CD14-positive monocyte (primary cell): ENCODE measurements at regions not wholly inside any gene's neighbourhood (a gene's known extent, or its start where the extent isn't known, plus 50 kb on each side); places are given as distances from the start of the nearest gene placed in this dataset.
"Not testable (repeated sequence)": the region's sequence is repeated elsewhere in the genome, so short reads cannot be mapped to it uniquely, and the experiment has no call there.

ENCODE experiments used
- DNase-seq, 3 donors: peaks; one replicate each; pipeline ENCODE4 v3.0.0-alpha.2; 2011 to 2022
- H2AFZ ChIP-seq: 2 replicates; pipeline ENCODE4 v1.6.0; 2012; ENCODE audit warnings: mild to moderate bottlenecking, low read depth, low read length, inconsistent platforms; ENCODE audit not compliant: insufficient read depth, poor library complexity, severe bottlenecking
- H3K27ac ChIP-seq, 2 donors: 1 replicate in 1 of 2; 2 replicates in 1 of 2; pipeline ENCODE4 v1.5.1; 2012 to 2013; ENCODE audit warnings: low read length in 2 of 2, control low read depth in 1 of 2, inconsistent platforms in 1 of 2, low read depth in 1 of 2, mild to moderate bottlenecking in 1 of 2
- H3K27me3 ChIP-seq, 2 donors: one replicate each; pipeline versions ENCODE4 v1.6.0 to v1.6.1; 2011 to 2013; ENCODE audit warnings: low read length in 2 of 2; ENCODE audit not compliant: control insufficient read depth in 2 of 2, insufficient read depth in 2 of 2
- H3K36me3 ChIP-seq, 2 donors: replicated peaks in 1 of 2; 1 replicate in 1 of 2; 2 replicates in 1 of 2; pipeline versions ENCODE4 v1.5.1 to v1.6.1; 2012 to 2013; ENCODE audit warnings: low read length in 2 of 2, control low read depth in 1 of 2, inconsistent platforms in 1 of 2, mild to moderate bottlenecking in 1 of 2; ENCODE audit not compliant: insufficient read depth in 2 of 2, control insufficient read depth in 1 of 2
- H3K4me1 ChIP-seq, 2 donors: 1 replicate in 1 of 2; 2 replicates in 1 of 2; pipeline versions ENCODE4 v1.5.1 to v1.6.1; 2012 to 2013; ENCODE audit warnings: low read length in 2 of 2, control low read depth in 1 of 2, inconsistent platforms in 1 of 2, mild to moderate bottlenecking in 1 of 2, moderate library complexity in 1 of 2; ENCODE audit not compliant: insufficient read depth in 2 of 2, control insufficient read depth in 1 of 2
- H3K4me2 ChIP-seq: replicated peaks from 2 replicates; pipeline ENCODE3; 2012; ENCODE audit warnings: low read length, moderate library complexity, mild to moderate bottlenecking; ENCODE audit not compliant: poor library complexity, severe bottlenecking; ENCODE audit errors: extremely low read depth
- H3K4me3 ChIP-seq, 3 experiments: fragments of 200-600 bp in 1 of 3; sonication (generic) in 1 of 3; replicated peaks in 1 of 3; 1 replicate in 2 of 3; 2 replicates in 1 of 3; pipeline ENCODE4 v1.5.1; 2011 to 2013; ENCODE audit warnings: low read length in 3 of 3, mild to moderate bottlenecking in 3 of 3, control low read depth in 2 of 3, low read depth in 2 of 3, inconsistent platforms in 1 of 3, moderate library complexity in 1 of 3
- H3K79me2 ChIP-seq: 2 replicates; pipeline ENCODE4 v1.6.0; 2012; ENCODE audit warnings: mild to moderate bottlenecking, control low read depth, inconsistent platforms, low read length, moderate library complexity; ENCODE audit not compliant: insufficient read depth
- H3K9ac ChIP-seq: 2 replicates; pipeline ENCODE4 v1.6.0; 2017; ENCODE audit warnings: low read length, mild to moderate bottlenecking; ENCODE audit not compliant: insufficient read depth, poor library complexity, severe bottlenecking
- H3K9me3 ChIP-seq, 2 donors: replicated peaks in 1 of 2; 1 replicate in 1 of 2; 2 replicates in 1 of 2; pipeline versions ENCODE4 v1.5.1 to v1.6.1; 2012 to 2013; ENCODE audit warnings: low read length in 2 of 2, control low read depth in 1 of 2; ENCODE audit not compliant: control insufficient read depth in 1 of 2, insufficient read depth in 1 of 2
- H4K20me1 ChIP-seq: 2 replicates; pipeline ENCODE4 v1.6.0; 2012; ENCODE audit warnings: mild to moderate bottlenecking, low read length, control low read depth, moderate library complexity; ENCODE audit not compliant: insufficient read depth
- H3K27ac Mint-ChIP-seq, 7 donors: one replicate each; pipeline ENCODE4 v1.8.0; 2020; ENCODE audit warnings: mild to moderate bottlenecking in 7 of 7, mixed read lengths in 7 of 7, moderate library complexity in 6 of 7, inconsistent platforms in 2 of 7
- H3K27me3 Mint-ChIP-seq, 3 donors: one replicate each; pipeline ENCODE4 v1.8.0; 2021 to 2022; ENCODE audit warnings: low read depth in 3 of 3, mild to moderate bottlenecking in 3 of 3, mixed read lengths in 3 of 3, moderate library complexity in 3 of 3, inconsistent platforms in 1 of 3
- H3K36me3 Mint-ChIP-seq, 2 donors: one replicate each; pipeline ENCODE4 v1.8.0; 2020; ENCODE audit warnings: mixed read lengths in 2 of 2, inconsistent platforms in 1 of 2, mild to moderate bottlenecking in 1 of 2
- H3K4me1 Mint-ChIP-seq: one replicate; pipeline ENCODE4 v1.8.0; 2020; ENCODE audit warnings: mild to moderate bottlenecking, mixed read lengths
- H3K4me3 Mint-ChIP-seq, 2 donors: one replicate each; pipeline ENCODE4 v1.8.0; 2020; ENCODE audit warnings: mild to moderate bottlenecking in 2 of 2, mixed read lengths in 2 of 2, moderate library complexity in 1 of 2
- H3K9me3 Mint-ChIP-seq, 7 donors: one replicate each; pipeline ENCODE4 v1.8.0; 2020 to 2022; ENCODE audit warnings: mixed read lengths in 7 of 7, mild to moderate bottlenecking in 6 of 7, moderate library complexity in 6 of 7, inconsistent platforms in 2 of 7
- WGBS: methylation state at CpG from one replicate; pipeline ENCODE4 v1.1.5; 2013; ENCODE audit warnings: missing lambda C conversion rate; ENCODE audit not compliant: insufficient coverage; 5-methylcytosine and 5-hydroxymethylcytosine counted together
- intact Hi-C, 2 donors: fragments of 100-400 bp; cut with micrococcal nuclease; formaldehyde crosslinking; loops; one replicate each; pipeline versions ENCODE4 v1.15.0 to v1.15.1; 2023
- TF ChIP-seq, protein P1 (sequence below): fragments of 200-600 bp; IDR thresholded peaks from one replicate; pipeline ENCODE4 v1.8.0; 2022; ENCODE audit warnings: antibody characterized with exemption, mild to moderate bottlenecking

- DNase-seq: no peak
- Histone ChIP-seq H3K4me2 (no peak overlapping the region), H3K4me3 (no peak overlapping the region), H2AFZ (no peak overlapping the region), H3K27ac (no peak overlapping the region), H3K9me3 (no peaks in the 10 kb centered on the region), H3K4me1 (no peaks in the 10 kb centered on the region), H3K27me3 (no peaks in the 10 kb centered on the region), H3K36me3 (no peaks in the 10 kb centered on the region), H4K20me1 (no peaks in the 10 kb centered on the region), H3K9ac (no peak overlapping the region), H3K79me2 (no peaks in the 10 kb centered on the region)
- WGBS: no CpG with 5 or more reads among the region's 5 CpGs
- no peak overlapping the region for H3K27ac Mint-ChIP-seq
- TF ChIP-seq, protein P1, sequence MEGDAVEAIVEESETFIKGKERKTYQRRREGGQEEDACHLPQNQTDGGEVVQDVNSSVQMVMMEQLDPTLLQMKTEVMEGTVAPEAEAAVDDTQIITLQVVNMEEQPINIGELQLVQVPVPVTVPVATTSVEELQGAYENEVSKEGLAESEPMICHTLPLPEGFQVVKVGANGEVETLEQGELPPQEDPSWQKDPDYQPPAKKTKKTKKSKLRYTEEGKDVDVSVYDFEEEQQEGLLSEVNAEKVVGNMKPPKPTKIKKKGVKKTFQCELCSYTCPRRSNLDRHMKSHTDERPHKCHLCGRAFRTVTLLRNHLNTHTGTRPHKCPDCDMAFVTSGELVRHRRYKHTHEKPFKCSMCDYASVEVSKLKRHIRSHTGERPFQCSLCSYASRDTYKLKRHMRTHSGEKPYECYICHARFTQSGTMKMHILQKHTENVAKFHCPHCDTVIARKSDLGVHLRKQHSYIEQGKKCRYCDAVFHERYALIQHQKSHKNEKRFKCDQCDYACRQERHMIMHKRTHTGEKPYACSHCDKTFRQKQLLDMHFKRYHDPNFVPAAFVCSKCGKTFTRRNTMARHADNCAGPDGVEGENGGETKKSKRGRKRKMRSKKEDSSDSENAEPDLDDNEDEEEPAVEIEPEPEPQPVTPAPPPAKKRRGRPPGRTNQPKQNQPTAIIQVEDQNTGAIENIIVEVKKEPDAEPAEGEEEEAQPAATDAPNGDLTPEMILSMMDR: no peak
- H3K9me3 Mint-ChIP-seq: peaks cover 2 to 8% (median 5%) of the 10 kb centered on the region in 7 donors
- no peaks in the 10 kb centered on the region for H3K36me3 Mint-ChIP-seq
- intact Hi-C loops: no loop called here
- no peak overlapping the region for H3K4me3 Mint-ChIP-seq
- H3K27me3 Mint-ChIP-seq: no peaks in the 10 kb centered on the region
- H3K4me1 Mint-ChIP-seq: no peaks in the 10 kb centered on the region
These were observed 574.7 kb upstream of the ADAMTS9 start for GRCh38 chr3:65262548-65262947.

DNA sequence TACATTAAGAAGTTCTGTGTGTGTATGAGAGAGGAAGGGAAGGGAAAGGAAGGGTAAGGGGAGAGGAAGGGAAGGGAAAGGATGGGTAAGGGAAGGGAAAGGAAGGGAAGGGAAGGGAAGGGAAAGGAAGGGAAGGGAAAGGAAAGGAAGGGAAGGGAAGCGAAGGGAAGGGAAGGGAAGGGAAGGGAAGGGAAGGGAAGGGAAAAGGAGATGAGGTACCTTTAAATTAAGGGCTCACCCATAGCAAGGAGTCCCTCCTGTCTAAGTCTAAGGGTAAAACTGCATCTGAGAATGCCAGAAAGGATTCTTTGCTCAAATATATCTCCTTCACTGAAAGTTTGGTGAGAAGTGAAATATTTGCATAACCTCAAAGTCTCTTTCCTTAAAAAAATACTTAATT, 572.1 kb upstream of the ADAMTS9 start:
- H3K9me3 Mint-ChIP-seq: peaks cover 3 to 11% (median 8%) of the 10 kb centered on the region in 7 donors
- Histone ChIP-seq H3K4me1 (no peaks in the 10 kb centered on the region), H3K4me3 (no peak overlapping the region), H3K79me2 (no peaks in the 10 kb centered on the region), H3K27ac (no peak overlapping the region), H3K4me2 (no peak overlapping the region), H3K9me3 (peaks cover 2 to 3% of the 10 kb centered on the region in 2 donors), H3K9ac (no peak overlapping the region), H2AFZ (no peak overlapping the region), H3K36me3 (no peaks in the 10 kb centered on the region), H3K27me3 (no peaks in the 10 kb centered on the region), H4K20me1 (no peaks in the 10 kb centered on the region)
- TF ChIP-seq, protein P1: no peak
- H3K27me3 Mint-ChIP-seq: no peaks in the 10 kb centered on the region
- DNase-seq: no peak
- no peaks in the 10 kb centered on the region for H3K4me1 Mint-ChIP-seq
- H3K4me3 Mint-ChIP-seq: no peak overlapping the region
- WGBS: no CpG with 5 or more reads among the region's 1 CpG
- H3K27ac Mint-ChIP-seq: no peak overlapping the region
- intact Hi-C loops: no loop called here
- H3K36me3 Mint-ChIP-seq: no peaks in the 10 kb centered on the region

GRCh38 chr3:65252914-65253313, 565.1 kb upstream of the ADAMTS9 start:
- H3K27ac Mint-ChIP-seq, intact Hi-C loops, H3K4me2 ChIP-seq, H3K4me3 ChIP-seq, DNase-seq, H2AFZ ChIP-seq, H3K9ac ChIP-seq, H3K27me3 Mint-ChIP-seq, H3K36me3 Mint-ChIP-seq, H3K79me2 ChIP-seq, H3K4me1 Mint-ChIP-seq, H3K36me3 ChIP-seq, H3K9me3 ChIP-seq, H3K4me1 ChIP-seq, H3K4me3 Mint-ChIP-seq, H3K27ac ChIP-seq, H4K20me1 ChIP-seq, H3K9me3 Mint-ChIP-seq, H3K27me3 ChIP-seq: not testable (repeated sequence)
- WGBS: no CpG with 5 or more reads among the region's 3 CpGs
